SK-N-SH treated with all-trans-retinoic acid at 6 μM for 48 hours (cell line): ENCODE measurements at regions not wholly inside any gene's neighbourhood (a gene's known extent, or its start where the extent isn't known, plus 50 kb on each side); places are given as distances from the start of the nearest gene placed in this dataset.

Experiments
- ARNTL ChIP-seq: fragments of 450-650 bp; formaldehyde crosslinking; IDR thresholded peaks from 2 replicates; pipeline ENCODE4 v1.5.0; 2020; ENCODE audit warnings: low read depth, mild to moderate bottlenecking, moderate library complexity, borderline replicate concordance
- CSDC2 ChIP-seq: fragments of 250-450 bp; sonication (Bioruptor Pico); IDR thresholded peaks from 2 replicates; pipeline ENCODE4 v1.5.0; 2020; ENCODE audit warnings: mild to moderate bottlenecking, moderate library complexity
- ISL1 ChIP-seq: fragments of 250-450 bp; sonication (Bioruptor Pico); IDR thresholded peaks from 2 replicates; pipeline ENCODE4 v2.1.2; 2022; ENCODE audit warnings: mild to moderate bottlenecking, moderate library complexity
- OSR1 ChIP-seq: fragments of 250-450 bp; sonication (Bioruptor Pico); IDR thresholded peaks from 2 replicates; pipeline ENCODE4 v1.8.0; 2022; ENCODE audit warnings: moderate library complexity, mild to moderate bottlenecking, inconsistent platforms
- PATZ1 ChIP-seq: fragments of 250-450 bp; sonication (Bioruptor Pico); IDR thresholded peaks from 2 replicates; pipeline ENCODE4 v1.8.0; 2020; ENCODE audit warnings: mild to moderate bottlenecking, moderate library complexity, borderline replicate concordance
- TSHZ2 ChIP-seq: fragments of 250-450 bp; sonication (Bioruptor Pico); IDR thresholded peaks from 2 replicates; pipeline ENCODE4 v1.5.0; 2020; ENCODE audit warnings: mild to moderate bottlenecking, moderate library complexity
- ZC3H10 ChIP-seq: fragments of 250-450 bp; sonication (Bioruptor Pico); IDR thresholded peaks from 2 replicates; pipeline ENCODE4 v1.5.1; 2021; ENCODE audit warnings: mild to moderate bottlenecking, moderate library complexity
- ZNF70 ChIP-seq: fragments of 450-650 bp; formaldehyde crosslinking; IDR thresholded peaks from 2 replicates; pipeline ENCODE4 v1.5.0; 2020; ENCODE audit warnings: mild to moderate bottlenecking, moderate library complexity

DNA sequence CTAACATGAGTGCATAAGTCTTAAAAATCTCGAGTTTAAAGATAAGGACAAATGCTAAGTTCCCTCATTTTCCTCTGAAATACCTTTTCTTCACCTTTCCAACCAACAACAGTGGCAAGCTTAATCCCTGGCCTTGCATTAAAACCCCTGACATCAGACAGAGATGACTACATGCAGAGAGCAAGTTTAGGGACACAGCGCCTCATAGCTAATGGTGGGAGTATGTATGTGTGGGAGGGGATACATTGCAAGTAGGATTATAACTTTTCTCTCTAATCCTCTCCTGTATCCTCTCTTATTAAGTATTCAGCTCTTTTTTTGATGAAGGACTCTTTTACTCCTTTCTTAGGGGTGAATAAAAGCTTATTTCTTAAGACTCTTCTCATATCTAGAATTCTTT is 547.1 kb downstream of the CCER1 start:
- no peak for TF ChIP-seq PATZ1 (CRISPR knock-in tag)
- no peak for TF ChIP-seq ARNTL (CRISPR knock-in tag)
- TF ChIP-seq ISL1 (CRISPR knock-in tag), result no peak
- TF ChIP-seq CSDC2 (CRISPR knock-in tag), result no peak
- TF ChIP-seq ZC3H10 (CRISPR knock-in tag), result no peak
- TF ChIP-seq TSHZ2 (CRISPR knock-in tag), result no peak
- no peak for TF ChIP-seq ZNF70 (CRISPR knock-in tag)
- TF ChIP-seq OSR1 (CRISPR knock-in tag), result no peak
